IMR-90 (cell line): ENCODE measurements at regions not wholly inside any gene's neighbourhood (a gene's known extent, or its start where the extent isn't known, plus 50 kb on each side); places are given as distances from the start of the nearest gene placed in this dataset.

ENCODE experiments used
- ATAC-seq: fragments of 200-7000 bp; cut with Tn5 transposase; 2 replicates; pipeline ENCODE4 v1.9.1; 2020; ENCODE audit warnings: low read depth, mild to moderate bottlenecking, moderate library complexity
- BruUV-seq: library from RNA; stranded (reverse); fragments of 400-500 nt; replicated peaks from 2 replicates; lab custom pipeline; 2021; lab: Mats Ljungman, UMichigan
- CTCF ChIA-PET: fragments of 300-600 bp; formaldehyde crosslinking; extraction: SDS; loops from one replicate; lab custom pipeline; 2021; ENCODE audit warnings: antibody characterized with exemption; lab: Yijun Ruan, JAX
- POLR2A ChIA-PET: fragments of 300-600 bp; sonication (Branson Sonifier 250); formaldehyde crosslinking; loops from one replicate; lab custom pipeline; 2022; ENCODE audit warnings: antibody characterized with exemption; ENCODE audit not compliant: unreplicated experiment; lab: Charles Lee
- DNase-seq: peaks from one replicate; pipeline ENCODE4 v3.0.0; 2013
- H2AFZ ChIP-seq: replicated peaks from 2 replicates; pipeline ENCODE3; 2013; ENCODE audit warnings: low read length, mild to moderate bottlenecking; ENCODE audit not compliant: poor library complexity
- H2AK5ac ChIP-seq: 2 replicates; pipeline ENCODE4 v1.6.1; 2013; ENCODE audit warnings: low read depth, low read length, inconsistent platforms
- H2AK9ac ChIP-seq: replicated peaks from 2 replicates; pipeline ENCODE3; 2013; ENCODE audit warnings: mild to moderate bottlenecking, low read depth, low read length, moderate library complexity; ENCODE audit not compliant: poor library complexity
- H2BK120ac ChIP-seq: 2 replicates; pipeline ENCODE4 v1.6.1; 2013; ENCODE audit warnings: low read depth, low read length, inconsistent platforms
- H2BK15ac ChIP-seq: 3 replicates; pipeline ENCODE4 v1.6.1; 2013; ENCODE audit warnings: low read depth, low read length, inconsistent platforms
- H2BK20ac ChIP-seq: 2 replicates; pipeline ENCODE4 v1.6.1; 2013; ENCODE audit warnings: low read depth, mild to moderate bottlenecking, inconsistent platforms, low read length, moderate library complexity
- H2BK5ac ChIP-seq: 2 replicates; pipeline ENCODE4 v1.6.1; 2013; ENCODE audit warnings: mild to moderate bottlenecking, low read depth, low read length, inconsistent platforms; ENCODE audit not compliant: poor library complexity, severe bottlenecking
- H3K14ac ChIP-seq: replicated peaks from 2 replicates; pipeline ENCODE4 v1.6.1; 2013; ENCODE audit warnings: low read depth, low read length, inconsistent platforms
- H3K18ac ChIP-seq: 2 replicates; pipeline ENCODE4 v1.6.1; 2013; ENCODE audit warnings: low read depth, low read length, control low read depth
- H3K23ac ChIP-seq: 2 replicates; pipeline ENCODE4 v1.6.1; 2013; ENCODE audit warnings: low read depth, low read length, inconsistent platforms
- H3K27ac ChIP-seq: 2 replicates; pipeline ENCODE4 v1.5.1; 2013; ENCODE audit warnings: mild to moderate bottlenecking, control low read depth, low read length; ENCODE audit not compliant: insufficient read depth
- H3K27me3 ChIP-seq: 2 replicates; pipeline ENCODE4 v1.6.1; 2013; ENCODE audit warnings: low read length; ENCODE audit not compliant: control insufficient read depth, insufficient read depth
- H3K36me3 ChIP-seq: 2 replicates; pipeline ENCODE4 v1.6.1; 2013; ENCODE audit warnings: low read length, mixed read lengths; ENCODE audit not compliant: control insufficient read depth, insufficient read depth
- H3K4ac ChIP-seq: 2 replicates; pipeline ENCODE4 v1.6.1; 2013; ENCODE audit warnings: low read depth, low read length, inconsistent platforms
- H3K4me1 ChIP-seq: 2 replicates; pipeline ENCODE4 v1.6.1; 2013; ENCODE audit warnings: low read length, mixed read lengths; ENCODE audit not compliant: control insufficient read depth, insufficient read depth
- H3K4me2 ChIP-seq: 2 replicates; pipeline ENCODE4 v1.6.1; 2013; ENCODE audit warnings: low read depth, mild to moderate bottlenecking, control low read depth, low read length, moderate library complexity
- H3K4me3 ChIP-seq: 2 replicates; pipeline ENCODE4 v1.5.1; 2013; ENCODE audit warnings: low read depth, mild to moderate bottlenecking, control low read depth, low read length, moderate library complexity; ENCODE audit not compliant: insufficient read depth
- H3K56ac ChIP-seq: 2 replicates; pipeline ENCODE4 v1.6.1; 2013; ENCODE audit warnings: low read length, inconsistent platforms; ENCODE audit not compliant: insufficient read depth; ENCODE audit errors: extremely low read depth
- H3K79me1 ChIP-seq, 2 experiments: 2 replicates each; pipeline ENCODE4 v1.6.1; 2013; ENCODE audit warnings: low read length in 2 of 2, inconsistent platforms in 1 of 2, low read depth in 1 of 2
- H3K9ac ChIP-seq: 2 replicates; pipeline ENCODE4 v1.6.1; 2013; ENCODE audit warnings: low read depth, low read length, control low read depth
- H3K9me1 ChIP-seq: 2 replicates; pipeline ENCODE4 v1.6.1; 2013; ENCODE audit warnings: low read length, inconsistent platforms; ENCODE audit not compliant: insufficient read depth
- H3K9me3 ChIP-seq: 2 replicates; pipeline ENCODE4 v1.6.1; 2013; ENCODE audit warnings: low read length; ENCODE audit not compliant: control insufficient read depth, insufficient read depth
- H4K20me1 ChIP-seq: 2 replicates; pipeline ENCODE4 v1.6.1; 2013; ENCODE audit warnings: low read length, inconsistent platforms; ENCODE audit not compliant: insufficient read depth
- H4K5ac ChIP-seq: 2 replicates; pipeline ENCODE4 v1.6.1; 2013; ENCODE audit warnings: mild to moderate bottlenecking, low read depth, low read length, control low read depth
- H4K8ac ChIP-seq, 2 experiments: 2 replicates each; pipeline ENCODE4 v1.6.1; 2013; ENCODE audit warnings: low read depth in 2 of 2, low read length in 2 of 2, control low read depth in 1 of 2, inconsistent platforms in 1 of 2
- H4K91ac ChIP-seq: 2 replicates; pipeline ENCODE4 v1.6.1; 2013; ENCODE audit warnings: low read depth, low read length, inconsistent platforms; ENCODE audit not compliant: insufficient read depth
- BHLHE40 ChIP-seq: fragments of 150-350 bp; IDR thresholded peaks from 2 replicates; pipeline ENCODE4 v1.6.1; 2016; ENCODE audit warnings: mild to moderate bottlenecking, low read depth, low read length
- CEBPB ChIP-seq: IDR thresholded peaks from 2 replicates; pipeline ENCODE4 v1.6.1; 2012; ENCODE audit warnings: low read depth, low read length, improper control_type of control experiment
- CHD1 ChIP-seq: IDR thresholded peaks from 2 replicates; pipeline ENCODE4 v1.6.1; 2012; ENCODE audit warnings: low read depth, low read length, improper control_type of control experiment
- CTCF ChIP-seq: conservative IDR thresholded peaks from 2 replicates; pipeline ENCODE4 v1.5.1; 2012; ENCODE audit warnings: mild to moderate bottlenecking, low read depth, low read length, improper control_type of control experiment
- ELK1 ChIP-seq: fragments of 150-350 bp; IDR thresholded peaks from 2 replicates; pipeline ENCODE4 v1.6.1; 2016; ENCODE audit warnings: low read depth, mild to moderate bottlenecking, low read length, moderate library complexity, borderline replicate concordance
- MAFK ChIP-seq: IDR thresholded peaks from 2 replicates; pipeline ENCODE4 v1.6.1; 2012; ENCODE audit warnings: low read depth, low read length, improper control_type of control experiment
- MAZ ChIP-seq: IDR thresholded peaks from 2 replicates; pipeline ENCODE4 v1.6.1; 2012; ENCODE audit warnings: low read depth, mild to moderate bottlenecking, low read length, improper control_type of control experiment, moderate library complexity, borderline replicate concordance
- MXI1 ChIP-seq: IDR thresholded peaks from 2 replicates; pipeline ENCODE4 v1.6.1; 2012; ENCODE audit warnings: low read depth, mild to moderate bottlenecking, low read length, moderate library complexity, borderline replicate concordance
- POLR2A ChIP-seq: IDR thresholded peaks from 2 replicates; pipeline ENCODE4 v1.6.1; 2012; ENCODE audit warnings: mild to moderate bottlenecking, low read depth, low read length
- RCOR1 ChIP-seq: IDR thresholded peaks from 2 replicates; pipeline ENCODE4 v1.6.1; 2012; ENCODE audit warnings: mild to moderate bottlenecking, low read length, improper control_type of control experiment; ENCODE audit not compliant: insufficient replicate concordance
- RFX5 ChIP-seq: IDR thresholded peaks from 2 replicates; pipeline ENCODE4 v1.8.0; 2012; ENCODE audit warnings: low read depth, mild to moderate bottlenecking, low read length, moderate library complexity
- SMC3 ChIP-seq: fragments of 150-350 bp; IDR thresholded peaks from 2 replicates; pipeline ENCODE4 v1.6.1; 2016; ENCODE audit warnings: low read depth, mild to moderate bottlenecking, antibody characterized with exemption, low read length, moderate library complexity
- USF2 ChIP-seq: fragments of 150-350 bp; IDR thresholded peaks from 2 replicates; pipeline ENCODE4 v1.6.1; 2017; ENCODE audit warnings: mild to moderate bottlenecking, antibody characterized with exemption, low read length, low read depth
- WGBS, 2 experiments: methylation state at CpG; one replicate each; pipeline versions ENCODE4 v1.1.5 to v1.1.7; 2013; ENCODE audit warnings: missing lambda C conversion rate in 2 of 2; ENCODE audit not compliant: insufficient read length in 1 of 2; ENCODE audit errors: extremely low coverage in 2 of 2; 5-methylcytosine and 5-hydroxymethylcytosine counted together
- dilution Hi-C: fragments of 300-500 bp; cut with HindIII; formaldehyde crosslinking; loops from one replicate; pipeline ENCODE4 v1.14.3; 2018; ENCODE audit warnings: low sequenced_read_pairs; ENCODE audit not compliant: unreplicated experiment
- in situ Hi-C: fragments of 300-500 bp; cut with MboI; formaldehyde crosslinking; loops from 3 replicates; pipeline ENCODE4 v1.14.3; 2019; ENCODE audit warnings: low sequenced_read_pairs, inconsistent platforms, mixed read lengths
- intact Hi-C: fragments of 100-400 bp; cut with micrococcal nuclease; formaldehyde crosslinking; loops from 2 replicates; pipeline ENCODE4 v1.10.0; 2022

GRCh38 chr2:196566961-196567666 is 72.4 kb upstream of the CCDC150 start:
- POLR2A ChIA-PET, result no interaction called here
- H3K79me1 ChIP-seq, result no peaks in the 10 kb centered on the region
- TF ChIP-seq USF2 (no peak), MXI1 (no peak), MAFK (no peak), CEBPB (no peak), CTCF (no peak), MAZ (no peak), RCOR1 (no peak), SMC3 (no peak), CHD1 (no peak), POLR2A (no peak), RFX5 (no peak), ELK1 (no peak), BHLHE40 (no peak)
- H3K36me3 ChIP-seq, result no peaks in the 10 kb centered on the region
- H3K9me1 ChIP-seq, result no peaks in the 10 kb centered on the region
- no CpG with 5 or more reads among the region's 4 CpGs for WGBS, 2 experiments
- H4K8ac ChIP-seq, result no peak overlapping the region
- no peak overlapping the region for H2BK5ac ChIP-seq
- dilution Hi-C loops, result no loop called here
- CTCF ChIA-PET, result interaction anchor here (0.9 to 1.2 kb wide), 2 partner anchors 16 to 230 kb away, joined by 3 to 9 read pairs; no protein-coding TSS in a partner anchor
- H2AK9ac ChIP-seq, result no peak overlapping the region
- no peak overlapping the region for H3K23ac ChIP-seq
- H3K4ac ChIP-seq, result no peak overlapping the region
- H4K91ac ChIP-seq, result no peak overlapping the region
- no peaks in the 10 kb centered on the region for H3K27me3 ChIP-seq
- H3K56ac ChIP-seq, result no peak overlapping the region
- H2BK120ac ChIP-seq, result no peak overlapping the region
- no peak for ATAC-seq
- no peak overlapping the region for H3K4me3 ChIP-seq
- intact Hi-C loops, result no loop called here
- no peak overlapping the region for H4K5ac ChIP-seq
- H3K9ac ChIP-seq, result no peak overlapping the region
- H2BK15ac ChIP-seq, result no peak overlapping the region
- no TSS peak for BruUV-seq
- H2BK20ac ChIP-seq, result no peak overlapping the region
- DNase-seq, result peak; percentile 9
- no peak overlapping the region for H3K4me2 ChIP-seq
- no peak overlapping the region for H3K27ac ChIP-seq
- in situ Hi-C loops, result no loop called here
- no peak overlapping the region for H2AFZ ChIP-seq
- H3K4me1 ChIP-seq, result no peaks in the 10 kb centered on the region
- no peaks in the 10 kb centered on the region for H3K9me3 ChIP-seq
- H3K14ac ChIP-seq, result no peak overlapping the region
- no peak overlapping the region for H2AK5ac ChIP-seq
- H4K20me1 ChIP-seq, result no peaks in the 10 kb centered on the region
- no peak overlapping the region for H3K18ac ChIP-seq
